GM12872 (cell line): ENCODE measurements at regions not wholly inside any gene's neighbourhood (a gene's known extent, or its start where the extent isn't known, plus 50 kb on each side); places are given as distances from the start of the nearest gene placed in this dataset.

Experiments
- TF ChIP-seq, protein P1 (sequence below): IDR thresholded peaks from 3 replicates; pipeline ENCODE4 v1.5.1; 2011; ENCODE audit warnings: low read depth, mild to moderate bottlenecking, low read length, moderate library complexity; ENCODE audit not compliant: insufficient read depth

DNA sequence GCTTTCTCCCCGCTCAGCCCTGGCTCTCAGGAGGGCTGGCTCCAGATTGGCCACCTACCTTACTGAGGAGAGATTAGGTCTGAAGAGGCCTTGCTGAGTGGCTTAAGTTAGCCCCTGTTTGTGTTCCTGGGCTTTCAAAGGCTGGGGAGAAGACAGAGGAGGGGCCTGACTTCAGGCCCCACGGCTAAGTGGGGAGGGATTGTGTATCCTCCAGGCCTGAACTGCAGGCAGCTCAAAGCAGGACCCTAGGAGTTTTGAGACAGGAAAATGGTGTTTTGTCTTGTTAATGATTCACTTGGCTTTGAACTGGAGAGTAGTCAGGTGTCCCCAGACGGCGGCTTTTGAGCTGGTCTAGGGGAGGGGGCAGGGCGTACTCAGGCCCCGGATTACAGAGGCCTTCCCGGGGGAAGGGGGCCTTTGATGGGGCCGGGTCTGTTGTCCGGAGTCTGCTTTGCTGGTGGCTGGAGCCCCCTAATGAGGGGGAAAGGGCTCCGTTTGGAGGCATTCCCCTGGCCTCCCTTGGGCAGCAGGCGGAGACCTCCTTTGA, 162.0 kb upstream of the SMIM23 start:
- TF ChIP-seq, protein P1, sequence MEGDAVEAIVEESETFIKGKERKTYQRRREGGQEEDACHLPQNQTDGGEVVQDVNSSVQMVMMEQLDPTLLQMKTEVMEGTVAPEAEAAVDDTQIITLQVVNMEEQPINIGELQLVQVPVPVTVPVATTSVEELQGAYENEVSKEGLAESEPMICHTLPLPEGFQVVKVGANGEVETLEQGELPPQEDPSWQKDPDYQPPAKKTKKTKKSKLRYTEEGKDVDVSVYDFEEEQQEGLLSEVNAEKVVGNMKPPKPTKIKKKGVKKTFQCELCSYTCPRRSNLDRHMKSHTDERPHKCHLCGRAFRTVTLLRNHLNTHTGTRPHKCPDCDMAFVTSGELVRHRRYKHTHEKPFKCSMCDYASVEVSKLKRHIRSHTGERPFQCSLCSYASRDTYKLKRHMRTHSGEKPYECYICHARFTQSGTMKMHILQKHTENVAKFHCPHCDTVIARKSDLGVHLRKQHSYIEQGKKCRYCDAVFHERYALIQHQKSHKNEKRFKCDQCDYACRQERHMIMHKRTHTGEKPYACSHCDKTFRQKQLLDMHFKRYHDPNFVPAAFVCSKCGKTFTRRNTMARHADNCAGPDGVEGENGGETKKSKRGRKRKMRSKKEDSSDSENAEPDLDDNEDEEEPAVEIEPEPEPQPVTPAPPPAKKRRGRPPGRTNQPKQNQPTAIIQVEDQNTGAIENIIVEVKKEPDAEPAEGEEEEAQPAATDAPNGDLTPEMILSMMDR = no peak

DNA sequence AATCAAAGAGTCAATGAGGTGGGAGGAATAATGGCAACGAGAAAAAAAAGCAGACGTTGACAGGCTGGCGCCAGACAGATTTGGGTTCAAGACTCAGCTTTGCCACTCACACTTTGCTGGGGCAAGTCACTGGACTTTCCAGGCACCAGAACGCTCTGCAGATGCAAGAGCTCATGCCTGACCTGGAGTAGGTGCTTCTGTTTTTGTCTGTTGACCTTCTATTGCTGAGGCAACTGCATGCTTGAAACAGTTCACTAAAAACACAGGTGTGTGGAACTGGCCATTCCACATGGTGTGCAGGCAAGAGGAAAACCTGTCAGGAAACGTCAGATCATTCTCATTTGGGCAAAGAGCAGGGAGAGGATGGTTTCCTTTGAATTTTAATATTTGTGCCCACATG, 161.2 kb upstream of the SMIM23 start:
- TF ChIP-seq, protein P1 = no peak

DNA sequence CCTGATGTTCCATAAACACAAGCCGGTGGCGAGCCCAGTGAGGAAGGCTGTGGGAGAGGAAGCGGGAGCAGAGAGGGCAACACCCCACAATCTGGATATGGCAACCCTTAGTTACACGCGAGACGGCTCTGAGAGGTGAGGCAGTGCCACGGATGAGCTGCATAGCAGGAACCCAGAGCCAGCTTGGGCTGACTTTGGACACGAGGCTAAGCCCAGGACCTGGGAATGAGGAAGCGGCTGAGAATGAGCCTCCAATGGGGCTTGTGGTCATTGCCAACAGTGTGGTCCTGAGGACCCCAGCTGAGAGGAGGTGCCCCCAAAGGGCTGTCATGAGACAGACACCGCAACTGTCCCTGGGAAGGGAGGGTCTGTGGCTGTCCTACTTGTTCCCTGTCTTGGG, 160.0 kb upstream of the SMIM23 start:
- TF ChIP-seq, protein P1 = no peak

DNA sequence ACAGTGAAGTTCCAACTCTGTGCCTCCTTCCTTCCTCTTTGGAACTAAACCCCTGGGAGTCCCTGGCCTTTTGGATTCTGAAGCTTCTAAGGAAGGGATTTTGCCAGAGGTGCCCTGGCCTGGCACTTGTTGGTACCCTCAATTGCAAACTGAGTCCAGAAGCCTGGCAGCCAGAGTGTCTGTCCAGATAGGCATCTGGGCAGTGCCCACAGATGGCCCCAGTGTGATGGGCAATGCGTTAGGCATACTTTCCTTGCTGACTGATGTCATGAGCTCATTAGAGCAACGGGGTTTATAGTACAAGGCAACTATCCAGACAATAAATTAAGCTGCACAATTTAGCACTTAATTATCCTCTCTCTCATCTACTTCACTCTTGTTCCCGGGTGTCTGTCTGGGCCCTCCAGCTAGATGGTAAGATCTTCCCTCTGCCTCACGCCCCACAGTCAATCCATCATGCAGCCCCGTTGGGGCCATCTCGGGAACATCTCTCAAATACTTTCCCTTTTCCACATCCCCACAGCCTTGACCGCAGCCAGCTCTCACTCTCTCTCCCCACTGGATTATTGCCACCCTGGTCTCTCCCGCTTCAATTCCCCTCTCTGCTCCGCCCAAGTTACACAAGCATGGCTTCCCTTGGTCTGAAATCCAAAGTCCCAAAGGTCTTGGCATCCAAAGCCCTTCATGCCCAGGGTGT, 157.5 kb upstream of the SMIM23 start:
- TF ChIP-seq, protein P1 = no peak

DNA sequence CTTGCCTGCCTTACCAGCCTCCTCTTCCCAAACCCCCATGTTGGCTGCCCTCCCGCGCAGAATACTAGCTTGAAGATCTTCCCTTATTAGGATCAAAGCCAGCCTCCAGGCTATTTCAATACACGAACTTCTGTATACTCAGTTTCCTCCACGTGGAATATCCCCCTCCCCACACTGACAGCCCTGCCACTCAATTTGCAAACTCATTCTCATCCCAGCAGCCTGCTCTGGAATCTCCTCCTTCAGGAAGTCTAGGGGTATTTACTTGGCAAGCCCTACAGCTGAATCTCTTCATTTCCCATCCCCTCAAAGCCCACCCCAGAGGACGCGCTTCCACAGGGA, 157.0 kb upstream of the SMIM23 start:
- TF ChIP-seq, protein P1 = no peak

DNA sequence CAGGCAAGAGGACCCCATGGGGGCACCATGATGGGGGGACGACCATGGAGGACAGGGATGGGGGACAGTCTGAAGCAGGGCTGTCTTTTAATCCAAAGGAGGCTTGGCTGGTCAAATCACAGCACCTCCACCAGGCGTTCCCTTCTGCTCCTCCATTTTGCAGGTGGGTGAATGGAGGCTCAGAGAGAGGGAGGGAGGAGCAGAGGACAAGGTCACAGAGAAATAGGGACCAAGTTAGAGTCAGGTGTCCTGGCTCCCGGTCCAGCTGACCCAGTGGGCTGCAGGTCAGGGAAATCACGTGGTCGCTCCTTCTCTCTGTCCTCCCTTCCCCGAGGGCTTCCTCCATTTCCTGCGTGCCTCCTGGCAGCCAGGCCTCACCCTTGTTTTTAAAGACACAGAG, 156.4 kb upstream of the SMIM23 start:
- TF ChIP-seq, protein P1 = no peak

DNA sequence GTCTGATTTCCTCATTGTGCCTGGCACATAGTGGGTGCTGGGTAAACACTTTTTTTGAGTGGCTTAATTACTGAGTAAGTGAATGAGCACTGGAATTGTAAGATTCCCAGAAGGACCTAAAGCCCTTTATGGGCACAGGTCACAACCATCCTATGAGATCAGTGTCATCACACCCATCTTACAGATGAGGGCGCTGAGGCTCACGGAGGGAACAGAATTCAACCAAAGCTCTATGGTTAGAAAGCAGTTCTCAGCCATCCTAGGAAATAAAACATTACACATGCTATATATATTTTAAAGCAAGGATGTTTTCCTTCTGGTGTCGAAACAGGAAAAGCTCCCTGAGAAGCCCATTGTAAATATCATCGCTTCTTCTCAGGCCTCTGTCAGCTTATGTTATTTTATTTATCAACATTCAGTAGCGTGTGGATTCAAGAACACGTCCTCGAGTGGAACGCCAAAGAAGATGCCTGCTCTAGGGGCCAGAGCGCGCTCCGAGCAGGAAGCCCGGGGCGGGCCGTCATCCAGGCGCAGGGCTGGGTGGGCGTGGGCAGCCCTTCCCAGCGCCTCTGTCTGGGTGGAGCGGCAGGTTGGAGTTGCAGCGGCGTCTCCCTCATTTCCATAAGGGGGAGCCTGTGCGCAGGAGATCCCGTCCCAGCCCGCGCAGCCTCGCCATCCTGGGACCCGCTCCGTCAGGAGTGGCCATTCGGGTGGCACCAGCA, 155.8 kb upstream of the SMIM23 start:
- TF ChIP-seq, protein P1 = peak; percentile 27; the same call in 1 of the 3 replicates
